SK-N-SH treated with all-trans-retinoic acid at 6 μM for 48 hours (cell line): ENCODE measurements at regions not wholly inside any gene's neighbourhood (a gene's known extent, or its start where the extent isn't known, plus 50 kb on each side); places are given as distances from the start of the nearest gene placed in this dataset.

ENCODE experiments used
- ARNTL ChIP-seq: fragments of 450-650 bp; formaldehyde crosslinking; IDR thresholded peaks from 2 replicates; pipeline ENCODE4 v1.5.0; 2020; ENCODE audit warnings: low read depth, mild to moderate bottlenecking, moderate library complexity, borderline replicate concordance
- ESRRG ChIP-seq: fragments of 250-450 bp; sonication (Bioruptor Pico); IDR thresholded peaks from 2 replicates; pipeline ENCODE4 v1.6.1; 2021; ENCODE audit warnings: mild to moderate bottlenecking
- PPARA ChIP-seq: fragments of 250-450 bp; sonication (Bioruptor Pico); IDR thresholded peaks from 2 replicates; pipeline ENCODE4 v1.5.0; 2020; ENCODE audit warnings: mild to moderate bottlenecking, borderline replicate concordance
- ZFP3 ChIP-seq: fragments of 250-450 bp; sonication (Bioruptor Pico); IDR thresholded peaks from 2 replicates; pipeline ENCODE4 v1.5.0; 2020; ENCODE audit warnings: mild to moderate bottlenecking, moderate library complexity
- ZNF70 ChIP-seq: fragments of 450-650 bp; formaldehyde crosslinking; IDR thresholded peaks from 2 replicates; pipeline ENCODE4 v1.5.0; 2020; ENCODE audit warnings: mild to moderate bottlenecking, moderate library complexity
- ZNF8 ChIP-seq: fragments of 450-650 bp; formaldehyde crosslinking; IDR thresholded peaks from 2 replicates; pipeline ENCODE4 v1.5.0; 2020; ENCODE audit warnings: mild to moderate bottlenecking, moderate library complexity
- TF ChIP-seq, protein P1 (sequence below): fragments of 250-450 bp; sonication (Bioruptor Pico); IDR thresholded peaks from 2 replicates; pipeline ENCODE4 v1.8.0; 2021; ENCODE audit warnings: low read depth, mild to moderate bottlenecking, moderate library complexity, borderline replicate concordance
- TF ChIP-seq, protein P2 (sequence below): fragments of 250-450 bp; sonication (Bioruptor Pico); IDR thresholded peaks from 2 replicates; pipeline ENCODE4 v1.8.0; 2020; ENCODE audit warnings: mild to moderate bottlenecking, moderate library complexity, borderline replicate concordance

DNA sequence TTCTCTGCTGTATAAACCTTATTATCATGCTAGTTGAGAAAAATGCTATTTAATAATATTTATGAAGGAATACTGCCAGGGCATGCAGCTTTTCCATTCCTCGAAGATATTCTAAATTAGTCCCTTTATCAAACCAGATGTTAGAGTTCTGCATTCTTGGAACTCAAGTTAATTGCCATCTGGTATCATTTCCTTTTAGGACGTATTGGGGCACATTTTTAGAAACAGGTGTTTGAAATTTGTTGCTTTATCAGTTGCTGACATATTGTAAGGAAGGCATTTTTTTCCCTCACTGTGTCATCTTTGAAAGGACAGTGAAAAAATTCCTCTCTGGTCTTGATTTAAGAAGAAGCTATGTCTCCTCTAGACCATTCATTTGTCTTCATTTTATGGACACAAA, 471.2 kb upstream of the PRICKLE1 start:
- no peak for TF ChIP-seq ZFP3 (CRISPR knock-in tag)
- TF ChIP-seq, protein P1, sequence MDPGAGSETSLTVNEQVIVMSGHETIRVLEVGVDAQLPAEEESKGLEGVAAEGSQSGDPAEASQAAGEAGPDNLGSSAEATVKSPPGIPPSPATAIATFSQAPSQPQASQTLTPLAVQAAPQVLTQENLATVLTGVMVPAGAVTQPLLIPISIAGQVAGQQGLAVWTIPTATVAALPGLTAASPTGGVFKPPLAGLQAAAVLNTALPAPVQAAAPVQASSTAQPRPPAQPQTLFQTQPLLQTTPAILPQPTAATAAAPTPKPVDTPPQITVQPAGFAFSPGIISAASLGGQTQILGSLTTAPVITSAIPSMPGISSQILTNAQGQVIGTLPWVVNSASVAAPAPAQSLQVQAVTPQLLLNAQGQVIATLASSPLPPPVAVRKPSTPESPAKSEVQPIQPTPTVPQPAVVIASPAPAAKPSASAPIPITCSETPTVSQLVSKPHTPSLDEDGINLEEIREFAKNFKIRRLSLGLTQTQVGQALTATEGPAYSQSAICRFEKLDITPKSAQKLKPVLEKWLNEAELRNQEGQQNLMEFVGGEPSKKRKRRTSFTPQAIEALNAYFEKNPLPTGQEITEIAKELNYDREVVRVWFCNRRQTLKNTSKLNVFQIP (CRISPR knock-in tag) = no peak
- TF ChIP-seq ARNTL (CRISPR knock-in tag) = no peak
- TF ChIP-seq ESRRG (CRISPR knock-in tag) = no peak
- no peak for TF ChIP-seq ZNF70 (CRISPR knock-in tag)
- TF ChIP-seq PPARA (CRISPR knock-in tag) = no peak
- no peak for TF ChIP-seq ZNF8
- TF ChIP-seq, protein P2, sequence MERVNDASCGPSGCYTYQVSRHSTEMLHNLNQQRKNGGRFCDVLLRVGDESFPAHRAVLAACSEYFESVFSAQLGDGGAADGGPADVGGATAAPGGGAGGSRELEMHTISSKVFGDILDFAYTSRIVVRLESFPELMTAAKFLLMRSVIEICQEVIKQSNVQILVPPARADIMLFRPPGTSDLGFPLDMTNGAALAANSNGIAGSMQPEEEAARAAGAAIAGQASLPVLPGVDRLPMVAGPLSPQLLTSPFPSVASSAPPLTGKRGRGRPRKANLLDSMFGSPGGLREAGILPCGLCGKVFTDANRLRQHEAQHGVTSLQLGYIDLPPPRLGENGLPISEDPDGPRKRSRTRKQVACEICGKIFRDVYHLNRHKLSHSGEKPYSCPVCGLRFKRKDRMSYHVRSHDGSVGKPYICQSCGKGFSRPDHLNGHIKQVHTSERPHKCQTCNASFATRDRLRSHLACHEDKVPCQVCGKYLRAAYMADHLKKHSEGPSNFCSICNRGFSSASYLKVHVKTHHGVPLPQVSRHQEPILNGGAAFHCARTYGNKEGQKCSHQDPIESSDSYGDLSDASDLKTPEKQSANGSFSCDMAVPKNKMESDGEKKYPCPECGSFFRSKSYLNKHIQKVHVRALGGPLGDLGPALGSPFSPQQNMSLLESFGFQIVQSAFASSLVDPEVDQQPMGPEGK (CRISPR knock-in tag) = no peak
